ENCODE measurements at regions not wholly inside any gene's neighbourhood (a gene's known extent, or its start where the extent isn't known, plus 50 kb on each side); places are given as distances from the start of the nearest gene placed in this dataset.
"Not testable (repeated sequence)": the region's sequence is repeated elsewhere in the genome, so short reads cannot be mapped to it uniquely, and the experiment has no call there.

DNA sequence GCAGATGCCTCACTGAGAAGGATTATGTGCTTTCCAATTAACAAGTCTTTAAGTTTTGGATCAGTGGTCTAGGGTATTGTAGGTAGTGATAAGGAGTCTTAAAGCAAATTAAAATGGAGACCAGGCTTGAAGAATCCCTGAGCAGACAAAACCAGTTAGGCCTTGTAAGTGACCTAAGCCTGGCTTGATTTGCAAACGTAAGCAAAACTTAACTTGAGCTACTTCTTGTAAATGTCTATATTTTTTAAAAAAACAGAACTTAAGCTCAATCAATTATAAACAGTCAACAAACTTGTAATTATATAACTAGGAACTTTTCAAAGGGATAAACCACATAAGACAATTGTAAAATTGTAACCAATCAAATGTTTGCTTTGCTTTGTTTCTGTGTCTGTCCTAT, 72.7 kb upstream of the NALF2 start:
- Histone ChIP-seq H3K4me1 (ENCODE audit: control insufficient read depth in 3 of 3, insufficient read depth in 3 of 3, low read length in 3 of 3) (no peaks in the 10 kb centered on the region), H3K4me3 (ENCODE audit: low read length in 3 of 3) (no peak overlapping the region), H3K9me3 (ENCODE audit: control insufficient read depth in 3 of 3, low read length in 3 of 3) (no peaks in the 10 kb centered on the region), H3K27ac (ENCODE audit: low read depth, low read length) (no peak overlapping the region), H3K9ac (ENCODE audit: low read depth in 1 of 3, low read length in 3 of 3) (no peak overlapping the region), H3K27me3 (ENCODE audit: control insufficient read depth in 3 of 3, insufficient read depth in 3 of 3, low read length in 3 of 3) (peaks cover 0 to 3% (median 0%) of the 10 kb centered on the region in 3 donors), H3K36me3 (ENCODE audit: control insufficient read depth in 3 of 3, insufficient read depth in 3 of 3, low read length in 3 of 3) (no peaks in the 10 kb centered on the region)

DNA sequence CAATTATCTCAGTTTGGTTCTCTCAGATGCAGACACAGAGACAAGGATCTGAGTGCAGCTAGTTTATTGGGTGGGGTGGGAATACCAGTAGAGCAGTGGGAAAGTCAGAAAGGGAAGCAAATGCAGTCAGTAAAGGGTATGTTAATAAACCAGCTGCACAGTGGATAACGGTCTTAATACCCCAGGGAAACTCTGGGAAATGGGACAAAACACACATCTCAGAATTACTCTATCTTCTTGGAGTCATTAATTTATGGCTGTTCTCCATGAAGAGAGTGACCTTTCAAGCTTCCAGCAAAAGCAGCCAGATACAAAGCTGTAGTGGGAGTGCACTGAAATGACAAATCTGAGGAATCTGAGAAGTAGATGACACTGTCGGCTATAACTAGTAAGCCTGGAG, 73.3 kb upstream of the NALF2 start:
- Histone ChIP-seq H3K27ac (ENCODE audit: low read depth, low read length) (no peak overlapping the region), H3K36me3 (ENCODE audit: control insufficient read depth in 3 of 3, insufficient read depth in 3 of 3, low read length in 3 of 3) (no peaks in the 10 kb centered on the region)

GRCh38 chrX:69429339-69430015, 74.6 kb upstream of the NALF2 start:
- H3K36me3 ChIP-seq (ENCODE audit: control insufficient read depth in 3 of 3, insufficient read depth in 3 of 3, low read length in 3 of 3), result no peaks in the 10 kb centered on the region
- H3K9me3 ChIP-seq (ENCODE audit: control insufficient read depth in 3 of 3, low read length in 3 of 3), result no peaks in the 10 kb centered on the region
- H3K9ac ChIP-seq (ENCODE audit: low read depth in 1 of 3, low read length in 3 of 3), result no peak overlapping the region
- peaks cover 0 to 3% (median 0%) of the 10 kb centered on the region in 3 donors for H3K27me3 ChIP-seq (ENCODE audit: control insufficient read depth in 3 of 3, insufficient read depth in 3 of 3, low read length in 3 of 3)
- no peak overlapping the region for H3K27ac ChIP-seq (ENCODE audit: low read depth, low read length)
- no peaks in the 10 kb centered on the region for H3K4me1 ChIP-seq (ENCODE audit: control insufficient read depth in 3 of 3, insufficient read depth in 3 of 3, low read length in 3 of 3)
- H3K4me3 ChIP-seq (ENCODE audit: low read length in 3 of 3), result no peak overlapping the region

More for the DNA sequence above, 73.3 kb upstream of the NALF2 start:
- Histone ChIP-seq H3K9ac (ENCODE audit: low read depth in 1 of 3, low read length in 3 of 3) (no peak overlapping the region), H3K4me3 (ENCODE audit: low read length in 3 of 3) (no peak overlapping the region), H3K9me3 (ENCODE audit: control insufficient read depth in 3 of 3, low read length in 3 of 3) (no peaks in the 10 kb centered on the region), H3K27me3 (ENCODE audit: control insufficient read depth in 3 of 3, insufficient read depth in 3 of 3, low read length in 3 of 3) (peaks cover 0 to 3% (median 0%) of the 10 kb centered on the region in 3 donors), H3K4me1 (ENCODE audit: control insufficient read depth in 3 of 3, insufficient read depth in 3 of 3, low read length in 3 of 3) (no peaks in the 10 kb centered on the region)

GRCh38 chrX:69428216-69428615, 75.9 kb upstream of the NALF2 start:
- Histone ChIP-seq H3K9me3 (ENCODE audit: control insufficient read depth in 3 of 3, low read length in 3 of 3) (no peaks in the 10 kb centered on the region), H3K4me3 (ENCODE audit: low read length in 3 of 3) (no peak overlapping the region), H3K9ac (ENCODE audit: low read depth in 1 of 3, low read length in 3 of 3) (no peak overlapping the region), H3K36me3 (ENCODE audit: control insufficient read depth in 3 of 3, insufficient read depth in 3 of 3, low read length in 3 of 3) (no peaks in the 10 kb centered on the region), H3K27ac (ENCODE audit: low read depth, low read length) (no peak overlapping the region), H3K4me1 (ENCODE audit: control insufficient read depth in 3 of 3, insufficient read depth in 3 of 3, low read length in 3 of 3) (no peaks in the 10 kb centered on the region), H3K27me3 (ENCODE audit: control insufficient read depth in 3 of 3, insufficient read depth in 3 of 3, low read length in 3 of 3) (peaks cover 0 to 3% (median 0%) of the 10 kb centered on the region in 3 donors)

GRCh38 chrX:69424910-69425309, 79.2 kb upstream of the NALF2 start:
- no peak overlapping the region for H3K9ac ChIP-seq (ENCODE audit: low read depth in 1 of 3, low read length in 3 of 3)
- no peaks in the 10 kb centered on the region for H3K36me3 ChIP-seq (ENCODE audit: control insufficient read depth in 3 of 3, insufficient read depth in 3 of 3, low read length in 3 of 3)
- H3K9me3 ChIP-seq (ENCODE audit: control insufficient read depth in 3 of 3, low read length in 3 of 3), result no peaks in the 10 kb centered on the region
- no peak overlapping the region for H3K4me3 ChIP-seq (ENCODE audit: low read length in 3 of 3)
- H3K4me1 ChIP-seq (ENCODE audit: control insufficient read depth in 3 of 3, insufficient read depth in 3 of 3, low read length in 3 of 3), result no peaks in the 10 kb centered on the region
- no peak overlapping the region for H3K27ac ChIP-seq (ENCODE audit: low read depth, low read length)
- H3K27me3 ChIP-seq (ENCODE audit: control insufficient read depth in 3 of 3, insufficient read depth in 3 of 3, low read length in 3 of 3), result peaks cover 0 to 3% (median 0%) of the 10 kb centered on the region in 3 donors

DNA sequence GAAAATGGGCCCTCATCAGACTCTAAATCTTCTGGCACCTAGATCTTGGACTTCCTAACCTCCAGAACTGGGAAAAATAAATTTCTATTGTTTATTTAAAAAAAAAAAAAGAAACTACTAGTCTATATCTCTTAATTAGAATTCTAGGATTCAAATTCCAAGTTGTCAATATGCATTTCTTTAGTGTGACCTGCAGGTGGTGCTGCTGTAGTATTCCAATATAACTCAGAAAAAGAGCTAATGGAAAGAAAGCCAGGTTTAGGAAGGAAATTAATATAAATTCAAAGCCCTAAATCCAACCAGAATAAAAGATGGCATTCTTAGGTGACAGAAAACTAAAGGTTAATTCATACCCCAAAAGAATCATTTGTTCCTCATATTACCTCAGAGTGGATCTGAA, 80.0 kb upstream of the NALF2 start:
- H3K36me3 ChIP-seq (ENCODE audit: control insufficient read depth in 3 of 3, insufficient read depth in 3 of 3, low read length in 3 of 3), result no peaks in the 10 kb centered on the region
- H3K4me3 ChIP-seq (ENCODE audit: low read length in 3 of 3), result no peak overlapping the region
- no peaks in the 10 kb centered on the region for H3K9me3 ChIP-seq (ENCODE audit: control insufficient read depth in 3 of 3, low read length in 3 of 3)
- H3K27me3 ChIP-seq (ENCODE audit: control insufficient read depth in 3 of 3, insufficient read depth in 3 of 3, low read length in 3 of 3), result peaks cover 0 to under 1% (median 0%) of the 10 kb centered on the region in 3 donors
- H3K27ac ChIP-seq (ENCODE audit: low read depth, low read length), result no peak overlapping the region
- H3K9ac ChIP-seq (ENCODE audit: low read depth in 1 of 3, low read length in 3 of 3), result no peak overlapping the region
- H3K4me1 ChIP-seq (ENCODE audit: control insufficient read depth in 3 of 3, insufficient read depth in 3 of 3, low read length in 3 of 3), result no peaks in the 10 kb centered on the region

- H3K4me3 ChIP-seq (ENCODE audit: low read length in 3 of 3); H3K27ac ChIP-seq (ENCODE audit: low read depth, low read length); H3K4me1 ChIP-seq (ENCODE audit: control insufficient read depth in 3 of 3, insufficient read depth in 3 of 3, low read length in 3 of 3); H3K9me3 ChIP-seq (ENCODE audit: control insufficient read depth in 3 of 3, low read length in 3 of 3); H3K36me3 ChIP-seq (ENCODE audit: control insufficient read depth in 3 of 3, insufficient read depth in 3 of 3, low read length in 3 of 3); H3K27me3 ChIP-seq (ENCODE audit: control insufficient read depth in 3 of 3, insufficient read depth in 3 of 3, low read length in 3 of 3); H3K9ac ChIP-seq (ENCODE audit: low read depth in 1 of 3, low read length in 3 of 3): not testable (repeated sequence)
Observed at GRCh38 chrX:69422208-69422607, 81.9 kb upstream of the NALF2 start.

GRCh38 chrX:69415698-69416097, 88.4 kb upstream of the NALF2 start:
- H3K9ac ChIP-seq (ENCODE audit: low read depth in 1 of 3, low read length in 3 of 3), result no peak overlapping the region
- H3K4me1 ChIP-seq (ENCODE audit: control insufficient read depth in 3 of 3, insufficient read depth in 3 of 3, low read length in 3 of 3), result no peaks in the 10 kb centered on the region
- no peak overlapping the region for H3K4me3 ChIP-seq (ENCODE audit: low read length in 3 of 3)
- no peaks in the 10 kb centered on the region for H3K9me3 ChIP-seq (ENCODE audit: control insufficient read depth in 3 of 3, low read length in 3 of 3)
- H3K27ac ChIP-seq (ENCODE audit: low read depth, low read length), result no peak overlapping the region
- no peaks in the 10 kb centered on the region for H3K36me3 ChIP-seq (ENCODE audit: control insufficient read depth in 3 of 3, insufficient read depth in 3 of 3, low read length in 3 of 3)
- no peaks in the 10 kb centered on the region for H3K27me3 ChIP-seq (ENCODE audit: control insufficient read depth in 3 of 3, insufficient read depth in 3 of 3, low read length in 3 of 3)

- H3K4me1 ChIP-seq (ENCODE audit: control insufficient read depth in 3 of 3, insufficient read depth in 3 of 3, low read length in 3 of 3), result no peaks in the 10 kb centered on the region
- H3K4me3 ChIP-seq (ENCODE audit: low read length in 3 of 3), result no peak overlapping the region
- peaks cover 0 to 3% (median 0%) of the 10 kb centered on the region in 3 donors for H3K9me3 ChIP-seq (ENCODE audit: control insufficient read depth in 3 of 3, low read length in 3 of 3)
- no peaks in the 10 kb centered on the region for H3K36me3 ChIP-seq (ENCODE audit: control insufficient read depth in 3 of 3, insufficient read depth in 3 of 3, low read length in 3 of 3)
- H3K27ac ChIP-seq (ENCODE audit: low read depth, low read length), result no peak overlapping the region
- H3K9ac ChIP-seq (ENCODE audit: low read depth in 1 of 3, low read length in 3 of 3), result no peak overlapping the region
- H3K27me3 ChIP-seq (ENCODE audit: control insufficient read depth in 3 of 3, insufficient read depth in 3 of 3, low read length in 3 of 3), result no peaks in the 10 kb centered on the region
Observed at GRCh38 chrX:69412661-69413060, 91.5 kb upstream of the NALF2 start.

GRCh38 chrX:69398881-69399280, 105.2 kb upstream of the NALF2 start:
- no peak overlapping the region for H3K9ac ChIP-seq (ENCODE audit: low read depth in 1 of 3, low read length in 3 of 3)
- H3K27ac ChIP-seq (ENCODE audit: low read depth, low read length), result no peak overlapping the region
- H3K9me3 ChIP-seq (ENCODE audit: control insufficient read depth in 3 of 3, low read length in 3 of 3), result no peaks in the 10 kb centered on the region
- peaks cover 0 to 12% (median 0%) of the 10 kb centered on the region in 3 donors for H3K27me3 ChIP-seq (ENCODE audit: control insufficient read depth in 3 of 3, insufficient read depth in 3 of 3, low read length in 3 of 3)
- no peaks in the 10 kb centered on the region for H3K4me1 ChIP-seq (ENCODE audit: control insufficient read depth in 3 of 3, insufficient read depth in 3 of 3, low read length in 3 of 3)
- no peaks in the 10 kb centered on the region for H3K36me3 ChIP-seq (ENCODE audit: control insufficient read depth in 3 of 3, insufficient read depth in 3 of 3, low read length in 3 of 3)
- no peak overlapping the region for H3K4me3 ChIP-seq (ENCODE audit: low read length in 3 of 3)
